GM12878 (cell line): ENCODE measurements at regions not wholly inside any gene's neighbourhood (a gene's known extent, or its start where the extent isn't known, plus 50 kb on each side); places are given as distances from the start of the nearest gene placed in this dataset.

ENCODE experiments used
- CBFB ChIP-seq: IDR thresholded peaks from 2 replicates; pipeline ENCODE4 v1.6.1; 2016; ENCODE audit warnings: antibody characterized with exemption, low read depth
- E2F4 ChIP-seq: IDR thresholded peaks from 2 replicates; pipeline ENCODE4 v1.6.1; 2012; ENCODE audit warnings: low read depth, low read length, improper control_type of control experiment
- E4F1 ChIP-seq: fragments of 450-650 bp; IDR thresholded peaks from 2 replicates; pipeline ENCODE4 v1.6.1; 2018; ENCODE audit warnings: borderline replicate concordance, mild to moderate bottlenecking; ENCODE audit not compliant: partially characterized antibody
- HDAC2 ChIP-seq: fragments of 200-600 bp; sonication (generic); IDR thresholded peaks from 2 replicates; pipeline ENCODE4 v1.6.1; 2017
- HDAC6 ChIP-seq: fragments of 200-600 bp; sonication (generic); IDR thresholded peaks from one replicate; pipeline ENCODE4 v1.8.0; 2017; ENCODE audit warnings: antibody characterized with exemption; ENCODE audit not compliant: unreplicated experiment
- IKZF1 ChIP-seq: fragments of 450-650 bp; conservative IDR thresholded peaks from 2 replicates; pipeline ENCODE4 v1.6.1; 2017; ENCODE audit warnings: antibody characterized with exemption, mild to moderate bottlenecking
- IRF5 ChIP-seq: fragments of 450-650 bp; IDR thresholded peaks from 2 replicates; pipeline ENCODE4 v1.6.1; 2017; ENCODE audit warnings: borderline replicate concordance
- NFXL1 ChIP-seq: fragments of 450-650 bp; IDR thresholded peaks from 2 replicates; pipeline ENCODE4 v1.6.1; 2017; ENCODE audit warnings: antibody characterized with exemption, mild to moderate bottlenecking, borderline replicate concordance
- RUNX3 ChIP-seq: IDR thresholded peaks from 2 replicates; pipeline ENCODE4 v1.6.1; 2012; ENCODE audit warnings: low read length, inconsistent platforms
- STAT3 ChIP-seq: IDR thresholded peaks from 2 replicates; pipeline ENCODE4 v1.6.1; 2011; ENCODE audit warnings: low read depth, low read length, improper control_type of control experiment

GRCh38 chr13:37375071-37375470 lies 223.5 kb downstream of the POSTN start (continued):
- no peak for TF ChIP-seq NFXL1
- no peak for TF ChIP-seq E2F4
- TF ChIP-seq RUNX3, result no peak
- TF ChIP-seq HDAC2, result no peak
- TF ChIP-seq IKZF1, result no peak
- no peak for TF ChIP-seq E4F1
- TF ChIP-seq STAT3, result no peak
- TF ChIP-seq HDAC6, result no peak
- no peak for TF ChIP-seq IRF5
- TF ChIP-seq CBFB, result no peak
- TF ChIP-seq, all 136 proteins: peak for 0
